SH-SY5Y (cell line): ENCODE measurements at regions not wholly inside any gene's neighbourhood (a gene's known extent, or its start where the extent isn't known, plus 50 kb on each side); places are given as distances from the start of the nearest gene placed in this dataset.

Experiments used
- GATA2 ChIP-seq: IDR thresholded peaks from 2 replicates; pipeline ENCODE4 v1.6.1; 2011; ENCODE audit warnings: mild to moderate bottlenecking, low read depth, low read length
- GATA3 ChIP-seq: IDR thresholded peaks from 2 replicates; pipeline ENCODE4 v1.6.1; 2011; ENCODE audit warnings: low read depth, mild to moderate bottlenecking, low read length, moderate library complexity

DNA sequence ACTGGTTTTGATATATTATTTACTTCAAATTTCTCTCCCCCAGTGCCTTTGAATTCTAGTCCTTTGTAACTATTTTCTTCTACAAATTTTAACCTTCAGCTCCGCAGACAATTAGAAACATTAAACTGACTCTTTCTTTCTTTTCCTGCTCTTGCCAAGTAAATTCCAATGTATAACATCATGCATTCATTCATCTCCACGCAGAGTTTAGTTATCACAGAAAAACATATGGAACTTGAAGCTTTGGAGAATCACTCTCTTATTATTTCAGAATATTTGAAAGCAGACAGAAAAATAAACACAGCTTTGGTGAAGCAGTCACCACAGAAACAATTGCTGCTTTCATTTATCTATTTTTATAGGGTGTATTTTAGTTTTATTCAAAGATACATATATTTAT is 778.7 kb upstream of the CDH8 start:
- no peak for TF ChIP-seq GATA2
- TF ChIP-seq GATA3 = no peak

DNA sequence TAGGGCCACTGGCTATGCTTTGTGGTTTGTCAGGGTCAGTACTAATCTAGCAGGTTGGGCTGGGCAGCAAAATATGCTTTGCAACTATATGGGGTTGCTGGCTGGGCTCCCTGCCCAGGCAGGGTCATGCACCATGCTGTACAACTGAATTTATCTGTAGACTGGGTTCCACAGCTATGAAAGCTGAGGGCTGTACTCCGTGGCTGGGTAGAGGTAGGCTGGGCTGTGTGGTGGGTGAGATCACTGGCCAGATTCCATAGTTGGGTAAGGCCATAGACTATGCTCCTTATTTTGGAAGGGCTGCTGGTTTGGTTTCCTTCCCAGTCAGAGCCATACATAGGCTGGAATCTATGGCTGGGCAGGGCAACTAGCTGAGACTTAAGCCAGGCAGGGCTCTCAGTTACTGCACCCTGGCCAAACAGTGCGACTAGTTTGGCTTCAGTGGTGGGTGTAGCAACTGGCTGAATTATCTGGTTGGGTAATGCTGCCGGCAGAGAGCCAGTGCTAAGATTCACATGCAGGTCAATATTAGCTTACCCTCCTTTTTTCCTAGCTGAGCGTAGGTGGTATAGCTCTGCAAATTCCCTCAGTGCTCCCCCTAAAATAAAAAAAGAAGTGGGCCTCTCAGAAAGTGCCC is 769.1 kb upstream of the CDH8 start:
- TF ChIP-seq GATA2 = no peak
- TF ChIP-seq GATA3 = no peak

DNA sequence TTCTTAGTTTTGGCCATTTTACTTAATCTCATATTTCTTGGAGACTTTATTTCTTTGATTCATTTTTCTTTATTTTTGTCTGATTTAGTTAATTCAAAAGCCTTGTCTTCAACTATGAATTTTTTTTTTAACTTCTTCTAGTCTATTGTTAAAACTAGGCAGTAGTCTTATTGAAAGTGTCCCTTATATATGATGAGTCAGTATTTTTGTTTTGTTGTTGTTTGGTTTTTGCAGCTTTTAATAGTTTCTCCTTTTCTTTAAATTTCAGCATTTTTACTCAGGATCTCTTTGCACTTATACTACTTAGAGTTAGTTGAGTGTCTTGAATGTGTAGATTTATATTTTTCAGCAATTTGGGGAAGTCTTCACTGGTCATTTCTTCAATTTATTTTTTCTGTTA is 758.5 kb upstream of the CDH8 start:
- no peak for TF ChIP-seq GATA3
- TF ChIP-seq GATA2 = no peak

DNA sequence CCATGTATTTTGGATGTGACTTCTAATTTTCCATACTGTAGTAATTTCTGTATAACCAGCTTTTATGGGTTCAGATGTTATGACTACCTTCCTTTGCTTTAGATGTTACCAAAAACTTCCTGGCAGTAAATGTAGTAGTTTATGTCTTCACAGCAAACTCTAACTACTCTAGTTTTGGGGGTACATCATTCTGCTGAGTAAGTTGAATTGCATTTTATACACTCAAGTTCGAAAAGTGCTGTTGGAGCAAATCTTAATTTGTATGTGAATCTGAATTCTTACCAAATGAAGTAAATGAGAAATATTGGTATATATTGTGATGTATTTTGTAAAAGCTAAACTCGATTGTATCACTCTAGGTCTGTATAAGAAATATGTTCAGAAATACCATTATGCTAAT is 728.3 kb upstream of the CDH8 start:
- TF ChIP-seq GATA2 (no peak), GATA3 (no peak)

DNA sequence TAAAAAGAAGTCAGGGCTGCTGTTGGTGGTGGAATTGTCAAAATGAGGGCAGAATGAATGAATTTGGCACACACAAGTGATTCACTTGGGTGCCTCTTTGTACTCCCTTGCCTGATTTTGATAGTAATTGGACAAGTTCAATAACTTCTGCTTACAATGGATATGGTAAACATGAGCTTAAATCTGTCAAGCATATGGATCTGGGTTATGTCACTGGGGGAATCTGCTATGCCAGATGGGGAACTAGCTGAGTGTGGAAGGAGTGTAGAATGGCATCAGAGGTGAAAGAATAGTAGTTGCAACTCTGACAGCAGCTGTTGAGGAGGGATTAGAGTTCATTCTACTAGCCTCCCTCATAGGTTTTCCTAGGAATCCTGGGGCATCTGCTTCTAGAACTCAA is 724.2 kb upstream of the CDH8 start:
- TF ChIP-seq GATA2 (no peak), GATA3 (no peak)

DNA sequence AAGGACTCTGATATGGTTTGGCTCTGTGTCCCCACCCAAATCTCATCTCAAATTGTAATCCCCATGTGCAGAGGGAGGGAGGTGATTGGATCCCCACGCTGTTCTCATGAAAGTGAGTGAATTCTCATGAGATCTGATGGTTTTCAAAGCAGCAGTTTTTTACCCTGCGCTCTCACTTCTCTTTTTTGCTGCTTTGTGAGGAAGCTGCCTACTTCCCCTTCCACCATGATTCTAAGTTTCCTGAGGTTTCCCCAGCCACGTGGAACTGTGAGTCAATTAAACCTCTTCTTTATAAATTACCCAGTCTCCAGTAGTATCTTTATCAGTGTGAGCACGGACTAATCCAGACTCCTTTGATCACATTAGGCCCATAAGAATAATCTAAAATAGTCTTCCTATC is 719.7 kb upstream of the CDH8 start:
- TF ChIP-seq GATA3 (no peak), GATA2 (no peak)

DNA sequence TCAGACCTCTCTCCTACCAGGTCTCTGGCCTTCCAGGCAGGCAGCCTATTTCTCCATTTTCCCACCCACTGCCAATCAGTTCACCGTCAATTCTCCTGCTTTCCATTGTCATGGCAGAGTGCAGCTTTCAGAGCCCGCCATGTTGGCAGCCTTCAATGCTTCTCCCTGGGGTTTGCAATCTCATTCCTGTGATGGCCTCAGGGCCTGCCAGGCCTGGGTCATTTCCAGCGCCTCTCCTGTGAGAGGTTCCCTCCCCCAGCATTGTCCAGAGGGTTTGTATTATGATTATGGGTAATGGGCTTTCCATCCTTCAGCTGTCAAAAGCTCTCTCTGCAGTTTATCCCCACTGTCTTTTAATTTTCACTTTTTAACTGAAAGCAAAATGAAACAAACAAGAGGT is 716.6 kb upstream of the CDH8 start:
- no peak for TF ChIP-seq GATA2
- TF ChIP-seq GATA3 = no peak

DNA sequence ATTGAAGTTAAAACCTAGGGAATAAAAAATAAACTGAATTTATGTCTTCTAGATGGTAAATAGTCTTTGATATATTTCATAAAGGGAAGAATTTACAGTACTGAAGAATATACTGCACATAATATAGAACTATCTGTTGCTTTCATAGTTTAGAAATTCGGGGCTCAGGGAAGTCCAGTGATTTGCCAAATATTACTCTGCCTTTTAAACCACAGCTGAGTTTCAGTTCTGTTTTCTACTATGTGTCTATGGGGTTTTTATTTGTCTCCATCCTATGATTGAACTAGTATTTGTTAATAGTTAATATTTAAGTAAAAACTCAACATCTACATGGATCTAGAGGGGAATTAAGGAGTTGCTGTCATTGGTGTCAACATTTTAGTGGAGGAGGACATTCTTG is 715.0 kb upstream of the CDH8 start:
- no peak for TF ChIP-seq GATA3
- no peak for TF ChIP-seq GATA2

DNA sequence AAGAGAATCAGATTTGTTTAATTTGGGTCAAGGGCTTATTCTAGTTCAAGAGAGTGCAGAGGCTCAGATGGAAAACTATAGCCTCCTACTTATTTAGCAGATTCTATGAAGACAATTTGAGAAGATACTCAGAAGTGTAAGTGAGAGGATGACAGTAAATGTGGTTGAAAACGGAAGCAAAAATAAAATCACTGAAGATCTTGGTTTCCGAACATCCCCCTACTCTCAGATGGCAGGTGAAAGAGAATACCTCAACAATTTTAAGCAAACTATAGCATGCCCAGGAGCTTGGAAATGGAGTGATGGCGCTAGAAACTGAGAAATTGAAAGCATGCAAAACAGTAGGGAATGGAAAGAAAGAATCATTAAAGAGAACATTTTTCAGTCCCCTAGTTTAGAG is 705.5 kb upstream of the CDH8 start:
- TF ChIP-seq GATA3 = no peak
- TF ChIP-seq GATA2 = no peak

DNA sequence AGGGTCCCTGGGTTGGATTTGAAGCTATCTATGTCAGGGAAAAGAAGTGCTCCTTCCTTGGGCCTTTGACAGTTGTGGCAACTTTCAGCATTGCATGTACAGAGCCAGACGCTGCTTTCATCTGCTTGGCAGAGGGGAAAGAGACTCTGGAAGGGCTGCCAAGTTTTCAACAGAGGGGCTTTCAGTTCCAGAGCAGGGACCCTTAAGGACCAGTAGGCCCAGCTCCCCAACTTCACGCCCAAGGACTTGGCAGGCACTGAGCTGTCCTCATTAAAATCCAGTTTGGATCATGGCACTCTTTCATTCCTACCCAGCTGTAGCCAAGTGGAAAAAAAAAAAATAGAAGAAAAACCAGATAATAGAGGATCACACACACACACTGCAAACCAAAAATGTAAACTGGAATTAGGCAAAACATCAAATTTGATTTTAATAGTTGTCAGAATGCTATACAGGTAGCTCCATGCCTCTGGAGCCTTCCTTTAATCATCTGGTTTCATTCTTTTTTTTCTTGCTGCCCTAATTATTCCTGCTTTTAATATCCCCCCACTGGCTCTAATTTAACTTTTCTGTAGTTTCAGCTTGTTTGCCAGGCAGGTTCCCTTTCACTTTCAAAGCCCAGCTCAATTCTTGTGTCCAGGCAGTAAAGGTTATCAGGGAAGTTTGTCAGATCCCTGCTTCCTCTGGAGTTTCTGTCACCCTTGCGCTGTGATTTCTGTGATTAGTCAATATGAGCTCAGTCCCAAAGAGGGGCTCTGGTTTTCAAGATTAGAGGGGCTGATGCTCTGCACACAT is 702.6 kb upstream of the CDH8 start:
- TF ChIP-seq GATA2 = no peak
- no peak for TF ChIP-seq GATA3

DNA sequence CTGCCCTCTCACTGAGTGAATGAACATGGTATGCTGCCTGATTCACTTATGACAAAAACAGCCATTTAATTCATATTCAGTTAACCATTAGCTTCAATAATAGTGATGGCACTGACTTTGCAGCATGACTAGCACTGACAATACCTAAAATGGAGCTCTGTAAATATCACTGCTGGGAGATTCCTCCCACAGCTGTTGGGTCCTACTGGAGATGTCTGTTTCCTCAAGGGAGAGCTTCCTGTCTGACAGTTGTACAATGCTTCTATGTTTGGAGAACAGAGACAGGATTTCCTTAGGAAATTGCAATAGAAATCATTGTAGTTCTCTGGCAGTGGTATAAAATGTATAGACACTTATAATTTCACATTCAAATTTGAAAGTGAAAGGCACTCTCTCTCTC is 695.9 kb upstream of the CDH8 start:
- no peak for TF ChIP-seq GATA3
- TF ChIP-seq GATA2 = no peak

DNA sequence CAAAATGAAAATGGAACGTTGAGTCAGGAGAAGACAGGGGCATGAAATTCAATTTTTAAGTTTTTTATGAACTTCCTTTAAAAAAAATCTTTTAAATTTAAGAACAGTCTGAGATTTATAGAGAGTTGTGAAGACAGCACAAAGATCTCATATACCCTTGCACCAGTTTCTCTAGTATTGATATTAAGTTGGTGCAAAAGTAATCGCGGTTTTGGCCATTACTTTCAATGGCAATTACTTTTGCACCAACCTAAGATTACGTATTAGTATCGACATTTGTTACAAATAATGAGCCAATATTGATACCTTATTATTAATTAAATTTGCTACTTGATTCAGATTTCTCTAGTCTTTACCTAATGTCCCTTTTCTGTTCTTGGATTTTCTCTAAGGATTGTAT is 684.4 kb upstream of the CDH8 start:
- TF ChIP-seq GATA2 (no peak), GATA3 (no peak)

DNA sequence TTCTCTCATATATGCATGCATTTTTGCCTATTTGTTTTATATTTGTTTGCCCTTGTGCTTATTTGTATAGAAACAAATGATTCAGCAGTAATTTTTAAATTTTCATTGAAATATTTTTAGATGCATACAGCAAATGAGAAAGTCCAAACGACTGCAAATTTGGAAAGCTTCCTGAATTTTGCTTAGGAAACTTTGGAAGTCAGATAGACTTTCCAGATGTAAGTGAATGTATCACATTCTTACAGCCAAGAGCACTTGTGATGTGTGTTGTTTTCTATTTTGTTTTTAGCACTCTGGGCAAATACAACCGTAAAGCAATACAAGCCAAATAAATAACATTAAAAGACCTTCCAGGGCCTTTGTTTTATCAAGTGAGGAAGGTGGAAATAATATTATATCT is 680.8 kb upstream of the CDH8 start:
- TF ChIP-seq GATA2 = no peak
- TF ChIP-seq GATA3 = no peak

DNA sequence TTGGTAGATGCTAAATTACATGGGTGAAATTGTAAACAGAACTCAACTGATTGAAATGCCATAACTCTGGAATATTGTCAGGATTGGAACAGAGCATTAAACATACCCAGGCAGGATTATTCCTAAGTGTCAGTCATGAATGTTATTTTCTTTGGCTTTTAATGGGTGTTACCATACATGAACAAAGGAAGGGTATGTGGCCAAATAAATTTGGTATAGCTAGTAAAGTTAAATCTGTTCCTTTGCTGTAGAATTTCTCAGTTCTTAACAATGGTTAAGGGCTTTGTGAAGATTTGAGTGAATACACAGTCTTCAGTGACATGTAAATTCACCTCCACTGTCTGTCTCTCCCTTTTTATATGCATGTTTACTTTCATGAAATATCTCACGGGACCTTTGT is 679.5 kb upstream of the CDH8 start:
- TF ChIP-seq GATA3 = no peak
- no peak for TF ChIP-seq GATA2

DNA sequence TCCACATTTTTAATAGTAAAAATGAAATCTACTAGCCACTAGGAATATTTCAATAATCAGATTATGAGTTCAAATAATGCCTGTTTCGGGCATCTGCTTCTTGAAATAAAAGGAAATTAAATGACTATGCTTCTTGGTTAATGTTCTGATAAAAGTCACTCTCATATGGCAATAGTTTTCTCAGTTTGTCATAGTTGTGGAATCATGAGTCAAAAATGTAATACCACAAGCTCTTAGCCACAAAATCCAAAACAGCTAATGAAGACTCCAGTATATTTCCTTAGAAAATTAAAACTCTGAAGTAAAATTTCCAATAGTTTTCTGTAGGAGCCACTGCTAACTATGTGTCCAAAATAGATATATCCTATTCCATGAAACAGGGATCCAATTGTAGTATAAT is 676.3 kb upstream of the CDH8 start:
- TF ChIP-seq GATA3 (no peak), GATA2 (no peak)

DNA sequence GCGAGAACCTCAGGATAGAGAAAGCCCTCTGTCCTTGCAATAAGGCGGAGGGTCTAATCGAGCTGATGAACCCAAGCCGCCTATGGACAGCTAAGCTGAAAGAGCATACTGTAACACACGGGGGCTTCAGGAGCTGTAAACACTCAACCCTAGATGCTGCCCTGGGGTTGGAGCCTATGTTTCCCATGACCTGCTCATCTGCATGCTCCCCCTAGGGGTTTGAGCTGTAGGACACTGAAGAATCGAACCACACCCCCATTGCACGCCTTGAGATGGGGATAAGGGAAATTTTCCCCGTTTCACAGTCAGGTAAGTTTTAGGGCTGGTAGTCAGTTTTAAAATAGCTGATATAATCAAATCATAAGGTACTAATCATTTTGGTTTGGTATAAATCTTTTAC is 675.6 kb upstream of the CDH8 start:
- no peak for TF ChIP-seq GATA3
- TF ChIP-seq GATA2 = no peak

DNA sequence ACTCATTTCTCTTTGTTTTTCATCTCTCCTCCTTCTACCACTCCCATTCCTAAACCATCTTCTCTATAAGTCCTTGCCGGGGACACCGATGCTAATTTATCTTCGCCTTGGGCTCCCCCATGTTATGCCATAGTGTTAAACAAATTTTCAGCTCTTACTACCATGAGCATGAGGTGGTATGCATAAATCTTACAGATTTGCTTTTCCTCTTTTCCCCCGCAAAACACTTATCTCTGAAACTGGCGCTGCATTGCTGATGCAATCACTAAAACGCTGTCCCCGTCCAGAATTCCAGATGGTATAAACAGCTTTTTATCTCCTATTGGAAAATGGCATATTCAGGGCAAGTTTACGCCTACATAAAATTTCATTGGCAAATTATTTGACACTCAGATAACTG is 673.6 kb upstream of the CDH8 start:
- TF ChIP-seq GATA3 = peak; percentile 93
- TF ChIP-seq GATA2 = peak; percentile 96
